ENCODE measurements at regions not wholly inside any gene's neighbourhood (a gene's known extent, or its start where the extent isn't known, plus 50 kb on each side); places are given as distances from the start of the nearest gene placed in this dataset.

GRCh38 chr12:83893101-83893500, 1019.5 kb downstream of the SLC6A15 start:
- TF ChIP-seq YY1 (IDR thresholded peaks at IDR 0.05; ENCODE audit: insufficient read depth, insufficient read length) (no peak), ZNF274 (IDR thresholded peaks at IDR 0.05; ENCODE audit: low read depth, low read length) (no peak), SUZ12 (IDR thresholded peaks at IDR 0.05; ENCODE audit: extremely low read depth, insufficient read depth, insufficient read length) (no peak)
